Stomach (tissue), 8 donors: ENCODE measurements at regions not wholly inside any gene's neighbourhood (a gene's known extent, or its start where the extent isn't known, plus 50 kb on each side); places are given as distances from the start of the nearest gene placed in this dataset.

Experiments used
- DNase-seq, 2 donors: peaks; one replicate each; pipeline versions ENCODE4 v3.0.0 to v3.0.0-alpha.2; 2013 to 2019
- H3K27ac ChIP-seq, 5 donors: fragments of 200-600 bp in 4 of 5; sonication (generic) in 4 of 5; one replicate each; pipeline ENCODE4 v1.5.1; 2013 to 2019; ENCODE audit warnings: mild to moderate bottlenecking in 1 of 5, moderate library complexity in 1 of 5
- H3K27me3 ChIP-seq, 3 donors: fragments of 200-600 bp; sonication (generic); one replicate each; pipeline ENCODE4 v1.5.1; 2017 to 2019; ENCODE audit warnings: mixed run types in 1 of 3
- H3K36me3 ChIP-seq, 4 donors: fragments of 200-600 bp; sonication (generic); 1 replicate in 3 of 4; 2 replicates in 1 of 4; pipeline ENCODE4 v1.5.1; 2016 to 2019
- H3K4me1 ChIP-seq, 4 donors: fragments of 200-600 bp; sonication (generic); one replicate each; pipeline ENCODE4 v1.5.1; 2016 to 2019
- H3K4me3 ChIP-seq, 4 donors: fragments of 200-600 bp; sonication (generic) in 3 of 4; one replicate each; pipeline ENCODE4 v1.5.1; 2016 to 2019; ENCODE audit warnings: mild to moderate bottlenecking in 1 of 4
- H3K9me3 ChIP-seq, 4 donors: fragments of 200-600 bp; sonication (generic); one replicate each; pipeline ENCODE4 v1.5.1; 2016 to 2019
- CTCF ChIP-seq, 7 experiments: fragments of 450-650 bp in 4 of 7; fragments of 200-600 bp in 3 of 7; sonication (generic) in 3 of 7; IDR thresholded peaks; one replicate each; pipeline ENCODE4 v1.5.1; 2016 to 2019; ENCODE audit warnings: antibody characterized with exemption in 7 of 7, control low read depth in 2 of 7, mild to moderate bottlenecking in 1 of 7
- EP300 ChIP-seq: sonication (generic); formaldehyde crosslinking; IDR thresholded peaks from one replicate; pipeline ENCODE4 v1.6.1; 2017; ENCODE audit warnings: antibody characterized with exemption
- POLR2A ChIP-seq, 4 donors: fragments of 450-650 bp; IDR thresholded peaks; one replicate each; pipeline ENCODE4 v1.6.1; 2016; ENCODE audit warnings: antibody characterized with exemption in 4 of 4, control low read depth in 2 of 4, mild to moderate bottlenecking in 1 of 4, moderate library complexity in 1 of 4
- POLR2AphosphoS5 ChIP-seq, 3 donors: sonication (generic); formaldehyde crosslinking; IDR thresholded peaks; one replicate each; pipeline ENCODE4 v1.6.1; 2016; ENCODE audit warnings: antibody characterized with exemption in 3 of 3
- WGBS, 5 donors: extraction: QIAGEN DNeasy Blood & Tissue Kit in 3 of 5; methylation state at CpG; one replicate each; pipeline versions ENCODE4 v1.1.5 to v1.1.7; 2013 to 2018; 5-methylcytosine and 5-hydroxymethylcytosine counted together
- intact Hi-C: fragments of 100-400 bp; cut with DNase I; formaldehyde crosslinking; loops from one replicate; pipeline ENCODE4 v1.15.1; 2023; ENCODE audit warnings: low total_unique reads
- donor health status: healthy with polysubstance abuse.
- donor health status: Bipolar disorder and iron deficiency.
- donor health status: healthy.

- intact Hi-C loops, result no loop called here
- no peak for DNase-seq
- Histone ChIP-seq H3K36me3 (no peaks in the 10 kb centered on the region), H3K9me3 (no peaks in the 10 kb centered on the region), H3K27ac (no peak overlapping the region), H3K27me3 (no peaks in the 10 kb centered on the region), H3K4me1 (no peaks in the 10 kb centered on the region), H3K4me3 (no peak overlapping the region)
- TF ChIP-seq POLR2AphosphoS5 (IDR thresholded peaks at IDR 0.05), result no peak
- TF ChIP-seq EP300, result no peak
- TF ChIP-seq CTCF (IDR thresholded peaks at IDR 0.05), result no peak
- no peak for TF ChIP-seq POLR2A (IDR thresholded peaks at IDR 0.05)
- WGBS, 5 donors, result 56 to 73% (median 63%) methylated on average over 1 of the region's 1 CpG
Observed at GRCh38 chr9:106350777-106351176, 512.2 kb upstream of the ZNF462 start.

GRCh38 chr9:106356924-106357323 lies 506.0 kb upstream of the ZNF462 start:
- no peaks in the 10 kb centered on the region for H3K36me3 ChIP-seq
- H3K4me1 ChIP-seq, result no peaks in the 10 kb centered on the region
- H3K27me3 ChIP-seq, result no peaks in the 10 kb centered on the region
- no peaks in the 10 kb centered on the region for H3K9me3 ChIP-seq
- intact Hi-C loops, result no loop called here
- H3K4me3 ChIP-seq, result no peak overlapping the region
- H3K27ac ChIP-seq, result no peak overlapping the region
- DNase-seq, result no peak
- TF ChIP-seq POLR2AphosphoS5 (IDR thresholded peaks at IDR 0.05) (no peak), EP300 (no peak), CTCF (IDR thresholded peaks at IDR 0.05) (no peak), POLR2A (IDR thresholded peaks at IDR 0.05) (no peak)

GRCh38 chr9:106358331-106358730 lies 504.6 kb upstream of the ZNF462 start:
- Histone ChIP-seq H3K27ac (no peak overlapping the region), H3K4me3 (no peak overlapping the region), H3K36me3 (no peaks in the 10 kb centered on the region), H3K9me3 (no peaks in the 10 kb centered on the region), H3K27me3 (no peaks in the 10 kb centered on the region), H3K4me1 (no peaks in the 10 kb centered on the region)
- 86 to 100% (median 91%) methylated on average over 1 of the region's 1 CpG for WGBS, 5 donors
- no peak for DNase-seq
- TF ChIP-seq POLR2AphosphoS5 (IDR thresholded peaks at IDR 0.05), result no peak
- intact Hi-C loops, result no loop called here

GRCh38 chr9:106376689-106377088 lies 486.3 kb upstream of the ZNF462 start:
- no peaks in the 10 kb centered on the region for H3K4me1 ChIP-seq
- H3K9me3 ChIP-seq, result peaks cover 0 to 10% (median 3%) of the 10 kb centered on the region in 4 donors
- no peak overlapping the region for H3K27ac ChIP-seq
- TF ChIP-seq POLR2AphosphoS5 (IDR thresholded peaks at IDR 0.05), result no peak
- no peak for TF ChIP-seq POLR2A (IDR thresholded peaks at IDR 0.05)
- no peak for TF ChIP-seq CTCF (IDR thresholded peaks at IDR 0.05)
- TF ChIP-seq EP300, result no peak
- no peaks in the 10 kb centered on the region for H3K27me3 ChIP-seq
- WGBS, 5 donors, result 93 to 100% (median 95%) methylated on average over 2 of the region's 2 CpGs
- intact Hi-C loops, result no loop called here
- no peaks in the 10 kb centered on the region for H3K36me3 ChIP-seq
- no peak overlapping the region for H3K4me3 ChIP-seq
- no peak for DNase-seq

GRCh38 chr9:106383072-106383471 lies 479.9 kb upstream of the ZNF462 start:
- WGBS, 5 donors, result 74 to 81% (median 79%) methylated on average over 4 of the region's 4 CpGs
- TF ChIP-seq CTCF (IDR thresholded peaks at IDR 0.05) (no peak), POLR2AphosphoS5 (IDR thresholded peaks at IDR 0.05) (no peak), EP300 (no peak), POLR2A (IDR thresholded peaks at IDR 0.05) (no peak)
- H3K27ac ChIP-seq, result no peak overlapping the region
- intact Hi-C loops, result no loop called here
- H3K9me3 ChIP-seq, result no peaks in the 10 kb centered on the region
- H3K27me3 ChIP-seq, result no peaks in the 10 kb centered on the region
- H3K4me1 ChIP-seq, result no peaks in the 10 kb centered on the region
- peak in 1 of 2 donors; percentile 3 for DNase-seq
- H3K36me3 ChIP-seq, result no peaks in the 10 kb centered on the region
- H3K4me3 ChIP-seq, result no peak overlapping the region
